Heart right ventricle (tissue), 16 donors: ENCODE measurements at regions not wholly inside any gene's neighbourhood (a gene's known extent, or its start where the extent isn't known, plus 50 kb on each side); places are given as distances from the start of the nearest gene placed in this dataset.

Experiments
- ATAC-seq, 8 donors: fragments of 200-7000 bp; cut with Tn5 transposase; one replicate each; pipeline ENCODE4 v1.9.1; 2020; ENCODE audit warnings: mild to moderate bottlenecking in 8 of 8, moderate library complexity in 8 of 8, moderate number of reproducible peaks in 1 of 8
- DNase-seq, 2 donors: peaks; one replicate each; pipeline ENCODE4 v3.0.0-alpha.2; 2020
- H3K27ac ChIP-seq, 10 donors: fragments of 200-600 bp; sonication (generic) in 2 of 10; one replicate each; pipeline versions ENCODE4 v1.5.0 to v1.8.0; 2020 to 2022; ENCODE audit warnings: mild to moderate bottlenecking in 3 of 10
- H3K27me3 ChIP-seq, 7 donors: fragments of 200-600 bp; one replicate each; pipeline ENCODE4 v1.8.0; 2021 to 2022; ENCODE audit warnings: mild to moderate bottlenecking in 2 of 7
- H3K36me3 ChIP-seq, 9 donors: fragments of 200-600 bp; sonication (generic) in 1 of 9; one replicate each; pipeline versions ENCODE4 v1.5.0 to v1.8.0; 2020 to 2022; ENCODE audit warnings: mild to moderate bottlenecking in 2 of 9
- H3K4me1 ChIP-seq, 9 donors: fragments of 200-600 bp; sonication (generic) in 1 of 9; one replicate each; pipeline versions ENCODE4 v1.5.0 to v1.8.0; 2020 to 2022; ENCODE audit warnings: mild to moderate bottlenecking in 4 of 9
- H3K4me3 ChIP-seq, 10 donors: fragments of 200-600 bp; sonication (generic) in 2 of 10; one replicate each; pipeline versions ENCODE4 v1.5.0 to v1.8.0; 2020 to 2022; ENCODE audit warnings: mild to moderate bottlenecking in 7 of 10, moderate library complexity in 2 of 10
- H3K9me3 ChIP-seq, 11 donors: fragments of 200-600 bp in 10 of 11; sonication (generic) in 2 of 11; one replicate each; pipeline versions ENCODE4 v1.5.0 to v1.8.0; 2013 to 2022; ENCODE audit warnings: mild to moderate bottlenecking in 2 of 11, control low read depth in 1 of 11, moderate library complexity in 1 of 11
- WGBS, 2 donors: extraction: QIAGEN DNeasy Blood & Tissue Kit; methylation state at CpG; one replicate each; pipeline ENCODE4 v1.1.7; 2013; ENCODE audit warnings: inconsistent platforms in 1 of 2; 5-methylcytosine and 5-hydroxymethylcytosine counted together
- intact Hi-C, 10 donors: fragments of 100-400 bp; cut with DNase I; formaldehyde crosslinking; loops; one replicate each; pipeline versions ENCODE4 v1.11.1 to v1.14.2; 2022
- TF ChIP-seq, protein P1 (sequence below), 9 donors: fragments of 200-600 bp; sonication (generic) in 2 of 9; IDR thresholded peaks; one replicate each; pipeline versions ENCODE4 v1.5.0 to v1.8.0; 2021 to 2022; ENCODE audit warnings: antibody characterized with exemption in 9 of 9, mild to moderate bottlenecking in 5 of 9, moderate library complexity in 1 of 9
- donor health status: Arrhythmogenic right ventricular cardiomyopathy.
- donor health status: ischemic (EF 13 %, LVEDD 7.1; RV severe dilation, severe dysfunction).
- donor health status: healthy with polysubstance abuse.
- donor health status: DM: no; HTN: yes; CAD: no.
- donor health status: DM: no; HTN: no; CAD: no.
- donor health status: ischemic (EF 25% LVEDD 6.9; RV normal size, moderate dysfunction).
- donor health status: ischemic (EF 25% LVEDD 5.7; RV mildly dilated, moderate dysfunction).
- donor health status: healthy.
- donor health status: DM: yes; HTN: yes; CAD: no.
- donor health status: Ischemic cardiomyopathy.
- donor health status: ischemic (EF 35%, LVEDD 5.7; RV mildly dilated, moderate dysfunction).
- donor health status: nonischemic (EF 11% LVEDD 7.7; RV severe dilation, severe dysfunction).
- donor health status: DM: yes; HTN: yes; CAD: no.
- donor health status: PGD.
- donor health status: ischemic (EF 29% LVEDD 5.4; RV normal size, mild dysfunction).
- donor health status: nonischemic (EF 23%, LVEDD 6.1; RV moderate dilation, normal function).

- DNase-seq (no peak), ATAC-seq (no peak)
- WGBS, 2 donors, result 83 to 100% methylated on average over 1 of the region's 1 CpG
- H3K36me3 ChIP-seq, result no peaks in the 10 kb centered on the region
- no peak overlapping the region for H3K4me3 ChIP-seq
- intact Hi-C loops, result no loop called here
- TF ChIP-seq, protein P1, sequence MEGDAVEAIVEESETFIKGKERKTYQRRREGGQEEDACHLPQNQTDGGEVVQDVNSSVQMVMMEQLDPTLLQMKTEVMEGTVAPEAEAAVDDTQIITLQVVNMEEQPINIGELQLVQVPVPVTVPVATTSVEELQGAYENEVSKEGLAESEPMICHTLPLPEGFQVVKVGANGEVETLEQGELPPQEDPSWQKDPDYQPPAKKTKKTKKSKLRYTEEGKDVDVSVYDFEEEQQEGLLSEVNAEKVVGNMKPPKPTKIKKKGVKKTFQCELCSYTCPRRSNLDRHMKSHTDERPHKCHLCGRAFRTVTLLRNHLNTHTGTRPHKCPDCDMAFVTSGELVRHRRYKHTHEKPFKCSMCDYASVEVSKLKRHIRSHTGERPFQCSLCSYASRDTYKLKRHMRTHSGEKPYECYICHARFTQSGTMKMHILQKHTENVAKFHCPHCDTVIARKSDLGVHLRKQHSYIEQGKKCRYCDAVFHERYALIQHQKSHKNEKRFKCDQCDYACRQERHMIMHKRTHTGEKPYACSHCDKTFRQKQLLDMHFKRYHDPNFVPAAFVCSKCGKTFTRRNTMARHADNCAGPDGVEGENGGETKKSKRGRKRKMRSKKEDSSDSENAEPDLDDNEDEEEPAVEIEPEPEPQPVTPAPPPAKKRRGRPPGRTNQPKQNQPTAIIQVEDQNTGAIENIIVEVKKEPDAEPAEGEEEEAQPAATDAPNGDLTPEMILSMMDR (IDR thresholded peaks at IDR 0.05), result no peak
- H3K27ac ChIP-seq, result peak overlapping the region in 1 of 10 donors; percentile 28
- H3K27me3 ChIP-seq, result no peaks in the 10 kb centered on the region
- H3K4me1 ChIP-seq, result peaks cover 0 to 32% (median 11%) of the 10 kb centered on the region in 9 donors
- no peaks in the 10 kb centered on the region for H3K9me3 ChIP-seq
Measured at GRCh38 chr9:13975611-13976290, 338.2 kb downstream of the NFIB start.

GRCh38 chr9:13974891-13975290 is 339.1 kb downstream of the NFIB start:
- DNase-seq, result no peak
- H3K27ac ChIP-seq, result peak overlapping the region in 1 of 10 donors; percentile 28
- no peak overlapping the region for H3K4me3 ChIP-seq
- no peaks in the 10 kb centered on the region for H3K9me3 ChIP-seq
- TF ChIP-seq, protein P1 (IDR thresholded peaks at IDR 0.05), result no peak
- H3K4me1 ChIP-seq, result peaks cover 3 to 41% (median 16%) of the 10 kb centered on the region in 9 donors
- no peaks in the 10 kb centered on the region for H3K27me3 ChIP-seq
- WGBS, 2 donors, result 88 to 92% methylated on average over 4 of the region's 4 CpGs
- no peaks in the 10 kb centered on the region for H3K36me3 ChIP-seq
- intact Hi-C loops, result no loop called here
- no peak for ATAC-seq

DNA sequence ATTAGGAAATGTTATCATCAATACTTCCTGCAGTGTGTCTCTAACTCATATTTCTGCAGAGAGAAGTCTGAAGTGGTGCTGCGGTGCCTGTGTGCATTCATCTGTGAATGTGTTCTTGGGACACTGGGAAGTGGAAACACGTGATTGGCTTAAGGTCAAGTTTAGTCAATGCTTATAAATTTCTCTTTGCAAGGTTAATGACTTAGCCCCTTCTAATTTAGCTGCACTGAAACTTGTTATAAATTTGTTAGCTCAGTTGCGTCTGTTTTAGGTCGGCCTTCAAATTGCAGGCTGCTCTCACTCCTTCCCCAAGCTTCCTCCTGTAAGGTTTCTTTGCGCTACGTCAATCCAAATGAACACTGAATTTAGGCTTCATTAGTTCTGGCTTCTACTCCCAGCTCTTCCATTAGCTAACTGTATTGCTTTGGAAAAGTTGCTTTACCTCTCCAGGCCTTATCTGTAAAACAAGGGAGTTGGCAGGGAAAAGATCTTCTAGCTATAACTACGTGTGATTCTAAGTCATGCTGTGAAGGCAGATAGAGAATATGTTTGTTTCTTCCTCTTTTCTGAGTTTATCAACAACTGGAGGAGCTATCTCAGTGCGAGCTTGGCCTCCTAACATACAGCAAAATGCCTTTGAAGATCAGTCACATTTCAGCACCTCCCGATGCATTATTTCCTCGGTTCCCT is 341.8 kb downstream of the NFIB start:
- TF ChIP-seq, protein P1 (IDR thresholded peaks at IDR 0.05), result no peak
- peak overlapping the region in 4 of 10 donors; percentile 18 to 39 (median 32) for H3K27ac ChIP-seq
- H3K4me1 ChIP-seq, result peaks cover 3 to 43% (median 19%) of the 10 kb centered on the region in 9 donors
- no peaks in the 10 kb centered on the region for H3K36me3 ChIP-seq
- no peak overlapping the region for H3K4me3 ChIP-seq
- DNase-seq (no peak), ATAC-seq (peak in 6 of 8 donors; percentile 9 to 56 (median 36))
- no peaks in the 10 kb centered on the region for H3K9me3 ChIP-seq
- WGBS, 2 donors, result 50 to 62% methylated on average over 10 of the region's 10 CpGs
- intact Hi-C loops, result no loop called here
- H3K27me3 ChIP-seq, result no peaks in the 10 kb centered on the region

DNA sequence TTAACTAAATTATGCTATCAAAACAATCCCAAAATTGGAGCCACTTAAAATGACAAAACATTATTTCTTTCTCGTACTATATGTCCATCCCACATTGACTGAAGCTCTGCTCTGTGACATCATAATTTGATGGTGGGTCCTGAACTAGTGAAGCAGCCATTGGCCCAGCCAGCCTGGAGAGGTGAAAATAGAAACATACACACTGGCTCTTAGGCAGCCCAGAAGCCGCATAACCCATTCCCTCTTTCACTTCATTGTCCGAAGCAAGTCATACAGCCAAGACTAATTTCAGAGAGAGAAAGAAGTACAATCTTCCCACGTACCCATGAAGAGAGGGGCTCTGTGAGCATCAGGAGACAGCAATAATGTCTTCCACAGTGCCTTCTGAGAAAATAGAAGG is 342.5 kb downstream of the NFIB start:
- TF ChIP-seq, protein P1 (IDR thresholded peaks at IDR 0.05), result no peak
- 57 to 62% methylated on average over 4 of the region's 4 CpGs for WGBS, 2 donors
- no peaks in the 10 kb centered on the region for H3K27me3 ChIP-seq
- DNase-seq (no peak), ATAC-seq (peak in 5 of 8 donors; percentile 34 to 67 (median 58))
- intact Hi-C loops, result no loop called here
- no peaks in the 10 kb centered on the region for H3K9me3 ChIP-seq
- H3K4me3 ChIP-seq, result no peak overlapping the region
- H3K36me3 ChIP-seq, result no peaks in the 10 kb centered on the region
- H3K4me1 ChIP-seq, result peaks cover 3 to 43% (median 19%) of the 10 kb centered on the region in 9 donors
- H3K27ac ChIP-seq, result peak overlapping the region in 4 of 10 donors; percentile 13 to 39 (median 22)
